ENCODE measurements at regions not wholly inside any gene's neighbourhood (a gene's known extent, or its start where the extent isn't known, plus 50 kb on each side); places are given as distances from the start of the nearest gene placed in this dataset.

GRCh38 chr12:114592946-114593345 lies 91.0 kb downstream of the TBX3 start:
- no peak overlapping the region for H3K27ac ChIP-seq
- no peak for DNase-seq (ENCODE audit: low read depth, low spot score)
- no peaks in the 10 kb centered on the region for H3K9me3 ChIP-seq (ENCODE audit: low read depth, low read length)
- no peaks in the 10 kb centered on the region for H3K36me3 ChIP-seq (ENCODE audit: insufficient read depth, low read length)
- TF ChIP-seq FOXP2 (optimal IDR thresholded peaks at IDR 0.05; ENCODE audit: control extremely low read depth, extremely low read length, insufficient read depth) (no peak), EZH2 (IDR thresholded peaks at IDR 0.05) (no peak), POLR2AphosphoS5 (IDR thresholded peaks at IDR 0.05; ENCODE audit: borderline replicate concordance, low read depth, low read length) (no peak)
- H3K4me3 ChIP-seq = no peak overlapping the region
- no peak overlapping the region for H3K9ac ChIP-seq (ENCODE audit: insufficient read length)

- H3K36me3 ChIP-seq (ENCODE audit: insufficient read depth, low read length) = no peaks in the 10 kb centered on the region
- no peak overlapping the region for H3K4me3 ChIP-seq
- no peak overlapping the region for H3K27ac ChIP-seq
- no peak for TF ChIP-seq POLR2AphosphoS5 (IDR thresholded peaks at IDR 0.05; ENCODE audit: borderline replicate concordance, low read depth, low read length)
- TF ChIP-seq FOXP2 (optimal IDR thresholded peaks at IDR 0.05; ENCODE audit: control extremely low read depth, extremely low read length, insufficient read depth) = no peak
- TF ChIP-seq EZH2 (IDR thresholded peaks at IDR 0.05) = no peak
- DNase-seq (ENCODE audit: low read depth, low spot score) = no peak
- no peaks in the 10 kb centered on the region for H3K9me3 ChIP-seq (ENCODE audit: low read depth, low read length)
- no peak overlapping the region for H3K9ac ChIP-seq (ENCODE audit: insufficient read length)
Measured at GRCh38 chr12:114588061-114588460, 95.9 kb downstream of the TBX3 start.

- DNase-seq (ENCODE audit: low read depth, low spot score) = no peak
- Histone ChIP-seq H3K9me3 (ENCODE audit: low read depth, low read length) (no peaks in the 10 kb centered on the region), H3K4me3 (no peak overlapping the region), H3K9ac (ENCODE audit: insufficient read length) (no peak overlapping the region), H3K36me3 (ENCODE audit: insufficient read depth, low read length) (no peaks in the 10 kb centered on the region), H3K27ac (no peak overlapping the region)
- TF ChIP-seq POLR2AphosphoS5 (IDR thresholded peaks at IDR 0.05; ENCODE audit: borderline replicate concordance, low read depth, low read length) = no peak
Measured at GRCh38 chr12:114580306-114580705, 103.7 kb downstream of the TBX3 start.

- Histone ChIP-seq H3K9me3 (ENCODE audit: low read depth, low read length) (no peaks in the 10 kb centered on the region), H3K36me3 (ENCODE audit: insufficient read depth, low read length) (no peaks in the 10 kb centered on the region), H3K27ac (no peak overlapping the region), H3K4me3 (no peak overlapping the region), H3K9ac (ENCODE audit: insufficient read length) (no peak overlapping the region)
- TF ChIP-seq POLR2AphosphoS5 (IDR thresholded peaks at IDR 0.05; ENCODE audit: borderline replicate concordance, low read depth, low read length) (no peak), EZH2 (IDR thresholded peaks at IDR 0.05) (no peak), FOXP2 (optimal IDR thresholded peaks at IDR 0.05; ENCODE audit: control extremely low read depth, extremely low read length, insufficient read depth) (no peak)
- DNase-seq (ENCODE audit: low read depth, low spot score) = no peak
Measured at GRCh38 chr12:114579389-114579788, 104.6 kb downstream of the TBX3 start.

GRCh38 chr12:114562654-114563053 lies 121.3 kb downstream of the TBX3 start:
- H3K36me3 ChIP-seq (ENCODE audit: insufficient read depth, low read length) = no peaks in the 10 kb centered on the region
- no peak for DNase-seq (ENCODE audit: low read depth, low spot score)
- TF ChIP-seq EZH2 (IDR thresholded peaks at IDR 0.05) (no peak), FOXP2 (optimal IDR thresholded peaks at IDR 0.05; ENCODE audit: control extremely low read depth, extremely low read length, insufficient read depth) (no peak)
- no peak overlapping the region for H3K4me3 ChIP-seq
- H3K9me3 ChIP-seq (ENCODE audit: low read depth, low read length) = no peaks in the 10 kb centered on the region
- H3K27ac ChIP-seq = no peak overlapping the region
- H3K9ac ChIP-seq (ENCODE audit: insufficient read length) = no peak overlapping the region

- no peak overlapping the region for H3K9ac ChIP-seq (ENCODE audit: insufficient read length)
- DNase-seq (ENCODE audit: low read depth, low spot score) = no peak
- TF ChIP-seq POLR2AphosphoS5 (IDR thresholded peaks at IDR 0.05; ENCODE audit: borderline replicate concordance, low read depth, low read length) (no peak), EZH2 (IDR thresholded peaks at IDR 0.05) (no peak), FOXP2 (optimal IDR thresholded peaks at IDR 0.05; ENCODE audit: control extremely low read depth, extremely low read length, insufficient read depth) (no peak)
- H3K9me3 ChIP-seq (ENCODE audit: low read depth, low read length) = no peaks in the 10 kb centered on the region
- no peak overlapping the region for H3K27ac ChIP-seq
- no peaks in the 10 kb centered on the region for H3K36me3 ChIP-seq (ENCODE audit: insufficient read depth, low read length)
- H3K4me3 ChIP-seq = no peak overlapping the region
Measured at GRCh38 chr12:114555451-114555850, 128.5 kb downstream of the TBX3 start.

- no peak overlapping the region for H3K27ac ChIP-seq
- H3K4me3 ChIP-seq = no peak overlapping the region
- H3K36me3 ChIP-seq (ENCODE audit: insufficient read depth, low read length) = no peaks in the 10 kb centered on the region
- no peak for DNase-seq (ENCODE audit: low read depth, low spot score)
- no peak for TF ChIP-seq FOXP2 (optimal IDR thresholded peaks at IDR 0.05; ENCODE audit: control extremely low read depth, extremely low read length, insufficient read depth)
- TF ChIP-seq EZH2 (IDR thresholded peaks at IDR 0.05) = no peak
- no peaks in the 10 kb centered on the region for H3K9me3 ChIP-seq (ENCODE audit: low read depth, low read length)
- H3K9ac ChIP-seq (ENCODE audit: insufficient read length) = no peak overlapping the region
Measured at GRCh38 chr12:114547636-114548035, 136.3 kb downstream of the TBX3 start.

GRCh38 chr12:114530417-114530816 lies 124.5 kb upstream of the TBX5 start:
- no peak for DNase-seq (ENCODE audit: low read depth, low spot score)
- H3K4me3 ChIP-seq = no peak overlapping the region
- H3K9me3 ChIP-seq (ENCODE audit: low read depth, low read length) = no peaks in the 10 kb centered on the region
- H3K9ac ChIP-seq (ENCODE audit: insufficient read length) = no peak overlapping the region
- no peak for TF ChIP-seq FOXP2 (optimal IDR thresholded peaks at IDR 0.05; ENCODE audit: control extremely low read depth, extremely low read length, insufficient read depth)
- no peak for TF ChIP-seq POLR2AphosphoS5 (IDR thresholded peaks at IDR 0.05; ENCODE audit: borderline replicate concordance, low read depth, low read length)
- no peak for TF ChIP-seq EZH2 (IDR thresholded peaks at IDR 0.05)
- H3K36me3 ChIP-seq (ENCODE audit: insufficient read depth, low read length) = no peaks in the 10 kb centered on the region
- H3K27ac ChIP-seq = no peak overlapping the region

- H3K27ac ChIP-seq = no peak overlapping the region
- no peak for TF ChIP-seq EZH2 (IDR thresholded peaks at IDR 0.05)
- no peak for TF ChIP-seq POLR2AphosphoS5 (IDR thresholded peaks at IDR 0.05; ENCODE audit: borderline replicate concordance, low read depth, low read length)
- TF ChIP-seq FOXP2 (optimal IDR thresholded peaks at IDR 0.05; ENCODE audit: control extremely low read depth, extremely low read length, insufficient read depth) = no peak
- H3K4me3 ChIP-seq = no peak overlapping the region
- no peaks in the 10 kb centered on the region for H3K36me3 ChIP-seq (ENCODE audit: insufficient read depth, low read length)
- H3K9me3 ChIP-seq (ENCODE audit: low read depth, low read length) = no peaks in the 10 kb centered on the region
- DNase-seq (ENCODE audit: low read depth, low spot score) = no peak
- H3K9ac ChIP-seq (ENCODE audit: insufficient read length) = no peak overlapping the region
Measured at GRCh38 chr12:114529966-114530365, 124.0 kb upstream of the TBX5 start.
